HL-60 (cell line): ENCODE measurements at regions not wholly inside any gene's neighbourhood (a gene's known extent, or its start where the extent isn't known, plus 50 kb on each side); places are given as distances from the start of the nearest gene placed in this dataset.

ENCODE experiments used
- DNase-seq, 2 experiments: peaks; one replicate each; pipeline ENCODE4 v3.0.0-alpha.2; 2010 to 2020; ENCODE audit warnings: low read depth in 1 of 2, low spot score in 1 of 2
- H3K27ac ChIP-seq: fragments of 250-450 bp; sonication (Bioruptor Pico); replicated peaks from 2 replicates; pipeline ENCODE4 v1.5.1; 2020; ENCODE audit warnings: mild to moderate bottlenecking, moderate library complexity
- H3K27me3 ChIP-seq: fragments of 250-450 bp; sonication (Bioruptor Pico); 2 replicates; pipeline ENCODE4 v1.5.1; 2021; ENCODE audit warnings: mild to moderate bottlenecking, moderate library complexity; ENCODE audit not compliant: insufficient read depth, poor library complexity, severe bottlenecking
- H3K4me3 ChIP-seq: replicated peaks from 2 replicates; pipeline ENCODE4 v1.5.1; 2011; ENCODE audit warnings: mild to moderate bottlenecking, control low read depth, low read length; ENCODE audit not compliant: insufficient read depth
- GABPA ChIP-seq: IDR thresholded peaks from 2 replicates; pipeline ENCODE4 v1.6.1; 2012; ENCODE audit warnings: low read depth
- POLR2AphosphoS5 ChIP-seq: IDR thresholded peaks from 2 replicates; pipeline ENCODE4 v1.6.1; 2012; ENCODE audit warnings: low read depth
- SPI1 ChIP-seq: IDR thresholded peaks from 2 replicates; pipeline ENCODE4 v1.6.1; 2012; ENCODE audit warnings: low read depth, mild to moderate bottlenecking, borderline replicate concordance
- TF ChIP-seq, protein P1 (sequence below): IDR thresholded peaks from one replicate; pipeline ENCODE4 v1.5.1; 2011; ENCODE audit warnings: low read length, control low read depth, inconsistent platforms; ENCODE audit not compliant: insufficient read depth
- TF ChIP-seq, protein P2 (sequence below): IDR thresholded peaks from 2 replicates; pipeline ENCODE4 v1.6.1; 2012; ENCODE audit warnings: low read depth; ENCODE audit not compliant: insufficient replicate concordance

DNA sequence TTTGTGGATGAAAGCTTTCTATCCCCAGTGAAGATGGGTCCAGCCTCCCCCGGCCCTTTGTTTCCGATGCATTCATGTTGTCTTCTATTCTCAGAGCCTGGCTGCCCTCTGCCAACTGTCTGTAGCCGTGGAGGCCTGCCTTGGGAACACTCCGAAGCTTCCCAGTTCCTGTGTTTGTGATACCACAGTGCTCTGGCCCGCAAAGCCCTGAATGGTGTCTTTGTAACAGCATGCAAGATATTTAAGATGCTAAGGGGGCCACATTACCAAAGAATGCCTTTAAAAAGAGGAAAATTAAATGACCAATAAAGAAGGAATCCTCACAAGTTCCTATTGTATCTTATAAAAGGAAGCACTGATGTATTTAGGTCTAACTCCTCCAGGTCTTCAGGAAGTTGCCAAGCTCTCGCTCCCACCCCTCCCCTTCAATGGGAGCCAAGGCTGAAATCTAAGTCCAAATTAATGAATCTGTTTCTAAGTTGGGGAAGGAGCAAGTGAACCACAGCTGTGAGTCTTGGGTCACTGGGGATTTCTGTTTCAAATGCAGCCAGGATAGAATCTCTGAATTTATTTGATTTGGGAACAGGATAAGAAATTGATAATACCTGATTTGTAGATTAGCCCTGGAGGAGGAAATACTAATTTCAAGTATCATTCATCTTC is 596.1 kb downstream of the QKI start:
- DNase-seq: no peak

DNA sequence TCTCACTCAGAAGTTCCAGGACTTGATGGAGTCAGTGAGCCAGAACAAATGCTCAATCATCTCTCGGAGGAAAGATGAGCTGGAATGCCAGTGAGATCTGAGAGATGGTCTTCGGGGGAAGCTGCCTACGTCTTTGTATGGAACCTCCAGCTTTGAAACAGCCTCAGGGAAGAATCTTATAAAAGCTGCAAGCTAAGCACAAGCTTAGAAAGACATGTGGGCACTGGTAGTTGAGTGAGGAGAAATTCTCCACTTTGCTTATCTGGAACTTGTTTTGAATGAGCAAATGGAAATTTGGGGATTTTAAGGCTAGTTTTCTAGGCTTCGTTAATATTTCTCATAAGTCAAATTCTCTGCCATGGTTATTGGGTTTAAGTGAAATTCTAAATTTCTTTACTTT is 594.4 kb downstream of the QKI start:
- H3K27me3 ChIP-seq: no peaks in the 10 kb centered on the region
- TF ChIP-seq, protein P1, sequence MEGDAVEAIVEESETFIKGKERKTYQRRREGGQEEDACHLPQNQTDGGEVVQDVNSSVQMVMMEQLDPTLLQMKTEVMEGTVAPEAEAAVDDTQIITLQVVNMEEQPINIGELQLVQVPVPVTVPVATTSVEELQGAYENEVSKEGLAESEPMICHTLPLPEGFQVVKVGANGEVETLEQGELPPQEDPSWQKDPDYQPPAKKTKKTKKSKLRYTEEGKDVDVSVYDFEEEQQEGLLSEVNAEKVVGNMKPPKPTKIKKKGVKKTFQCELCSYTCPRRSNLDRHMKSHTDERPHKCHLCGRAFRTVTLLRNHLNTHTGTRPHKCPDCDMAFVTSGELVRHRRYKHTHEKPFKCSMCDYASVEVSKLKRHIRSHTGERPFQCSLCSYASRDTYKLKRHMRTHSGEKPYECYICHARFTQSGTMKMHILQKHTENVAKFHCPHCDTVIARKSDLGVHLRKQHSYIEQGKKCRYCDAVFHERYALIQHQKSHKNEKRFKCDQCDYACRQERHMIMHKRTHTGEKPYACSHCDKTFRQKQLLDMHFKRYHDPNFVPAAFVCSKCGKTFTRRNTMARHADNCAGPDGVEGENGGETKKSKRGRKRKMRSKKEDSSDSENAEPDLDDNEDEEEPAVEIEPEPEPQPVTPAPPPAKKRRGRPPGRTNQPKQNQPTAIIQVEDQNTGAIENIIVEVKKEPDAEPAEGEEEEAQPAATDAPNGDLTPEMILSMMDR: no peak
- H3K27ac ChIP-seq: no peak overlapping the region
- DNase-seq: no peak
- no peak overlapping the region for H3K4me3 ChIP-seq

More for the DNA sequence above, 596.1 kb downstream of the QKI start:
- H3K4me3 ChIP-seq: no peak overlapping the region
- no peak for TF ChIP-seq POLR2AphosphoS5
- no peak for TF ChIP-seq GABPA
- TF ChIP-seq SPI1: no peak
- TF ChIP-seq, protein P1: no peak
- TF ChIP-seq, protein P2, sequence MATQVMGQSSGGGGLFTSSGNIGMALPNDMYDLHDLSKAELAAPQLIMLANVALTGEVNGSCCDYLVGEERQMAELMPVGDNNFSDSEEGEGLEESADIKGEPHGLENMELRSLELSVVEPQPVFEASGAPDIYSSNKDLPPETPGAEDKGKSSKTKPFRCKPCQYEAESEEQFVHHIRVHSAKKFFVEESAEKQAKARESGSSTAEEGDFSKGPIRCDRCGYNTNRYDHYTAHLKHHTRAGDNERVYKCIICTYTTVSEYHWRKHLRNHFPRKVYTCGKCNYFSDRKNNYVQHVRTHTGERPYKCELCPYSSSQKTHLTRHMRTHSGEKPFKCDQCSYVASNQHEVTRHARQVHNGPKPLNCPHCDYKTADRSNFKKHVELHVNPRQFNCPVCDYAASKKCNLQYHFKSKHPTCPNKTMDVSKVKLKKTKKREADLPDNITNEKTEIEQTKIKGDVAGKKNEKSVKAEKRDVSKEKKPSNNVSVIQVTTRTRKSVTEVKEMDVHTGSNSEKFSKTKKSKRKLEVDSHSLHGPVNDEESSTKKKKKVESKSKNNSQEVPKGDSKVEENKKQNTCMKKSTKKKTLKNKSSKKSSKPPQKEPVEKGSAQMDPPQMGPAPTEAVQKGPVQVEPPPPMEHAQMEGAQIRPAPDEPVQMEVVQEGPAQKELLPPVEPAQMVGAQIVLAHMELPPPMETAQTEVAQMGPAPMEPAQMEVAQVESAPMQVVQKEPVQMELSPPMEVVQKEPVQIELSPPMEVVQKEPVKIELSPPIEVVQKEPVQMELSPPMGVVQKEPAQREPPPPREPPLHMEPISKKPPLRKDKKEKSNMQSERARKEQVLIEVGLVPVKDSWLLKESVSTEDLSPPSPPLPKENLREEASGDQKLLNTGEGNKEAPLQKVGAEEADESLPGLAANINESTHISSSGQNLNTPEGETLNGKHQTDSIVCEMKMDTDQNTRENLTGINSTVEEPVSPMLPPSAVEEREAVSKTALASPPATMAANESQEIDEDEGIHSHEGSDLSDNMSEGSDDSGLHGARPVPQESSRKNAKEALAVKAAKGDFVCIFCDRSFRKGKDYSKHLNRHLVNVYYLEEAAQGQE: no peak
- no peak overlapping the region for H3K27ac ChIP-seq
- no peaks in the 10 kb centered on the region for H3K27me3 ChIP-seq

DNA sequence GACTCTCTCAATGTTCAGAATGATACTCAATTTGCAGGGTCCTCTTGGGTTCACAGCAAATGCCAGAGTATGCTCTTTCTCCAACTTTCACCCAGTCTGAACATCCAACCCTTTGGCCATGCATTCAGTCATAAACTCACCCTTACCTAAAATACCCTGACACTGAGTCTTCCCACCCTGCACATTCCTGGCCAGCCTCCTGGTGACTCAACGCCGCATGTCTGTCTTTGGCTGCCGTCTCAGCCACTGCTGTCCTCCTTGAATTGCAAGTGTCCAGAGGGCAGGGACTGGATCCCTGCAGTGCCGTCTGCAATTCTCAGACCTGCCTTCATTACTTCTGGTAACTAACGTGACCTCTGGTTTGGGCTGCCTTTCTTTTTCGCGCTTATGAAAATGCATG is 593.4 kb downstream of the QKI start:
- Histone ChIP-seq H3K27me3 (no peaks in the 10 kb centered on the region), H3K27ac (no peak overlapping the region), H3K4me3 (no peak overlapping the region)
- DNase-seq: no peak
- TF ChIP-seq POLR2AphosphoS5 (no peak), SPI1 (no peak), GABPA (no peak)
- TF ChIP-seq, protein P2: no peak
- TF ChIP-seq, protein P1: no peak

DNA sequence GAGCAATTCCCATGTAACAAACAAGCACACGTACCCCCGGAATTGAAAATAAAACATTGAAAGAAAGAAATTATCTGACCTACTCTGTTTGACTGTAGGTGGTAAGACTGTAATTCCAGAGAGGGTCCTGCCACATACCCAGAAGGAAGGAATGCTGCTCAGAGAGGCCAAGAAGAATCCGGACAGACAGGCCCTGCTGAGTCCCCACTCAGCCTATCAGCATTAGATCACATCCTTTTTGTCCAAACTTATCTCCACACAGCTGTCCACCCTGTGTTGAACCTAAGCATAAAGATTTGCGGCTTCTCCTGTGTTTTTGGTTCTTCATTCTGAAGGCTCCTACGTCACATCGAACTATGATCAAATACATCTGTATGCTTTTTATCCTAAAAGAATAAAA is 591.9 kb downstream of the QKI start:
- Histone ChIP-seq H3K4me3 (no peak overlapping the region), H3K27me3 (no peaks in the 10 kb centered on the region), H3K27ac (no peak overlapping the region)
- no peak for DNase-seq
- TF ChIP-seq, protein P1: no peak
- TF ChIP-seq POLR2AphosphoS5 (no peak), GABPA (no peak), SPI1 (no peak)
- TF ChIP-seq, protein P2: no peak
